HG03066 (cell line): ENCODE measurements at regions not wholly inside any gene's neighbourhood (a gene's known extent, or its start where the extent isn't known, plus 50 kb on each side); places are given as distances from the start of the nearest gene placed in this dataset.

Source experiments
- ATAC-seq: cut with Tn5 transposase; IDR thresholded peaks from one replicate; pipeline ENCODE4 v1.9.1; 2021; ENCODE audit warnings: low read depth; ENCODE audit not compliant: unreplicated experiment

- ATAC-seq: no peak
Measured at GRCh38 chr15:46178138-46178537, 543.3 kb downstream of the SQOR start.

GRCh38 chr15:46207341-46207740 lies 572.5 kb downstream of the SQOR start:
- ATAC-seq: no peak

GRCh38 chr15:46213551-46213950 lies 578.7 kb downstream of the SQOR start:
- ATAC-seq: no peak

GRCh38 chr15:46222826-46223225 lies 588.0 kb downstream of the SQOR start:
- ATAC-seq: no peak

GRCh38 chr15:46229263-46229662 lies 594.4 kb downstream of the SQOR start:
- ATAC-seq: no peak

GRCh38 chr15:46231786-46232185 lies 597.0 kb downstream of the SQOR start:
- no peak for ATAC-seq

- ATAC-seq: no peak
Measured at GRCh38 chr15:46232471-46232870, 597.6 kb downstream of the SQOR start.

- no peak for ATAC-seq
Measured at GRCh38 chr15:46242935-46243334, 608.1 kb downstream of the SQOR start.

- no peak for ATAC-seq
Measured at GRCh38 chr15:46251903-46252302, 617.1 kb downstream of the SQOR start.

- no peak for ATAC-seq
Measured at GRCh38 chr15:46258056-46258455, 623.2 kb downstream of the SQOR start.

- no peak for ATAC-seq
Measured at GRCh38 chr15:46260937-46261336, 626.1 kb downstream of the SQOR start.

- ATAC-seq: no peak
Measured at GRCh38 chr15:46265664-46266347, 631.0 kb downstream of the SQOR start.

GRCh38 chr15:46266661-46267060 lies 631.8 kb downstream of the SQOR start:
- ATAC-seq: no peak

- no peak for ATAC-seq
Measured at GRCh38 chr15:46270481-46271147, 635.8 kb downstream of the SQOR start.

GRCh38 chr15:46275701-46276100 lies 640.9 kb downstream of the SQOR start:
- ATAC-seq: no peak

GRCh38 chr15:46277451-46277850 lies 642.6 kb downstream of the SQOR start:
- no peak for ATAC-seq

- ATAC-seq: no peak
Measured at GRCh38 chr15:46278062-46278461, 643.2 kb downstream of the SQOR start.

- no peak for ATAC-seq
Measured at GRCh38 chr15:46278486-46279090, 643.8 kb downstream of the SQOR start.

- no peak for ATAC-seq
Measured at GRCh38 chr15:46280762-46281542, 646.1 kb downstream of the SQOR start.

- ATAC-seq: no peak
Measured at GRCh38 chr15:46293550-46293949, 658.7 kb downstream of the SQOR start.

- ATAC-seq: no peak
Measured at GRCh38 chr15:46296002-46296401, 661.2 kb downstream of the SQOR start.
